Keratinocyte (primary cell): ENCODE measurements at regions not wholly inside any gene's neighbourhood (a gene's known extent, or its start where the extent isn't known, plus 50 kb on each side); places are given as distances from the start of the nearest gene placed in this dataset.

Source experiments
- DNase-seq: peaks from one replicate; pipeline ENCODE4 v3.0.0-alpha.2; 2011; ENCODE audit warnings: low read depth, missing footprints, low spot score
- FAIRE-seq: peaks from 2 replicates; lab custom pipeline; 2011; peaks lifted over from hg19 to GRCh38; lab: Jason Lieb, UNC
- H2AFZ ChIP-seq: 2 replicates; pipeline ENCODE4 v1.6.0; 2012; ENCODE audit warnings: low read length, control low read depth, inconsistent platforms; ENCODE audit not compliant: control insufficient read depth
- H3K27ac ChIP-seq: 2 replicates; pipeline ENCODE4 v1.5.1; 2011; ENCODE audit warnings: low read length; ENCODE audit not compliant: control insufficient read depth, insufficient read depth
- H3K27me3 ChIP-seq: 3 replicates; pipeline ENCODE4 v1.6.0; 2011; ENCODE audit warnings: low read length; ENCODE audit not compliant: control insufficient read depth, insufficient read depth; ENCODE audit errors: extremely low read depth
- H3K36me3 ChIP-seq, 2 experiments: 2 replicates in 1 of 2; 3 replicates in 1 of 2; pipeline ENCODE4 v1.5.1; 2011; ENCODE audit warnings: low read length in 2 of 2, mild to moderate bottlenecking in 1 of 2; ENCODE audit not compliant: control insufficient read depth in 2 of 2, insufficient read depth in 2 of 2; ENCODE audit errors: extremely low read depth in 1 of 2
- H3K4me1 ChIP-seq: 3 replicates; pipeline ENCODE4 v1.5.1; 2011; ENCODE audit warnings: low read length; ENCODE audit not compliant: control insufficient read depth, insufficient read depth; ENCODE audit errors: extremely low read depth
- H3K4me2 ChIP-seq: 3 replicates; pipeline ENCODE4 v1.6.0; 2011; ENCODE audit warnings: low read depth, low read length; ENCODE audit not compliant: control insufficient read depth, insufficient read depth; ENCODE audit errors: extremely low read depth
- H3K4me3 ChIP-seq, 3 experiments: fragments of 200-600 bp in 1 of 3; sonication (generic) in 1 of 3; 2 replicates in 2 of 3; 3 replicates in 1 of 3; pipeline ENCODE4 v1.5.1; 2011 to 2016; ENCODE audit warnings: low read length in 3 of 3, mild to moderate bottlenecking in 3 of 3, control low read depth in 2 of 3, inconsistent platforms in 1 of 3, low read depth in 1 of 3, mixed read lengths in 1 of 3, mixed run types in 1 of 3, moderate library complexity in 1 of 3; ENCODE audit not compliant: control insufficient read depth in 2 of 3, insufficient read depth in 2 of 3; ENCODE audit errors: extremely low read depth in 1 of 3
- H3K79me2 ChIP-seq: 2 replicates; pipeline ENCODE4 v1.6.0; 2012; ENCODE audit warnings: low read length; ENCODE audit not compliant: control insufficient read depth, insufficient read depth
- H3K9ac ChIP-seq: 3 replicates; pipeline ENCODE4 v1.6.0; 2011; ENCODE audit warnings: low read length; ENCODE audit not compliant: control insufficient read depth, insufficient read depth; ENCODE audit errors: extremely low read depth
- H3K9me1 ChIP-seq: 3 replicates; pipeline ENCODE4 v1.6.0; 2011; ENCODE audit warnings: low read length; ENCODE audit not compliant: control insufficient read depth, insufficient read depth; ENCODE audit errors: extremely low read depth
- H3K9me3 ChIP-seq: 2 replicates; pipeline ENCODE4 v1.5.1; 2012; ENCODE audit warnings: low read depth, low read length; ENCODE audit not compliant: control insufficient read depth
- H4K20me1 ChIP-seq: 3 replicates; pipeline ENCODE4 v1.6.0; 2011; ENCODE audit warnings: low read length; ENCODE audit not compliant: control insufficient read depth, insufficient read depth; ENCODE audit errors: extremely low read depth
- EZH2 ChIP-seq: IDR thresholded peaks from one replicate; pipeline ENCODE4 v1.6.1; 2012; ENCODE audit warnings: inconsistent platforms, mild to moderate bottlenecking, low read length, moderate library complexity
- dilution Hi-C: fragments of 300-500 bp; cut with MboI; formaldehyde crosslinking; loops from one replicate; pipeline ENCODE4 v1.7.0; 2020; ENCODE audit warnings: low sequenced_read_pairs; ENCODE audit not compliant: extremely low pct_ligation_motif_present
- TF ChIP-seq, protein P1 (sequence below), 3 experiments: IDR thresholded peaks in 1 of 3; conservative IDR thresholded peaks in 1 of 3; optimal IDR thresholded peaks in 1 of 3; 2 replicates in 2 of 3; 3 replicates in 1 of 3; pipeline versions ENCODE3 to v1.5.1; 2011; ENCODE audit warnings: low read length in 3 of 3, mild to moderate bottlenecking in 3 of 3, moderate library complexity in 2 of 3, control low read depth in 1 of 3, inconsistent platforms in 1 of 3; ENCODE audit not compliant: insufficient read depth in 2 of 3; ENCODE audit errors: extremely low read depth in 1 of 3

GRCh38 chr6:126633373-126633772, 293.5 kb downstream of the CENPW start:
- Histone ChIP-seq H3K9ac (no peak overlapping the region), H3K9me3 (no peaks in the 10 kb centered on the region), H3K79me2 (no peaks in the 10 kb centered on the region), H2AFZ (no peak overlapping the region), H3K4me2 (no peak overlapping the region), H3K36me3 (no peaks in the 10 kb centered on the region), H3K4me1 (no peaks in the 10 kb centered on the region), H3K9me1 (no peaks in the 10 kb centered on the region), H3K4me3 (no peak overlapping the region), H4K20me1 (no peaks in the 10 kb centered on the region), H3K27ac (no peak overlapping the region), H3K27me3 (no peaks in the 10 kb centered on the region)
- dilution Hi-C loops: no loop called here
- no peak for DNase-seq
- TF ChIP-seq, protein P1, sequence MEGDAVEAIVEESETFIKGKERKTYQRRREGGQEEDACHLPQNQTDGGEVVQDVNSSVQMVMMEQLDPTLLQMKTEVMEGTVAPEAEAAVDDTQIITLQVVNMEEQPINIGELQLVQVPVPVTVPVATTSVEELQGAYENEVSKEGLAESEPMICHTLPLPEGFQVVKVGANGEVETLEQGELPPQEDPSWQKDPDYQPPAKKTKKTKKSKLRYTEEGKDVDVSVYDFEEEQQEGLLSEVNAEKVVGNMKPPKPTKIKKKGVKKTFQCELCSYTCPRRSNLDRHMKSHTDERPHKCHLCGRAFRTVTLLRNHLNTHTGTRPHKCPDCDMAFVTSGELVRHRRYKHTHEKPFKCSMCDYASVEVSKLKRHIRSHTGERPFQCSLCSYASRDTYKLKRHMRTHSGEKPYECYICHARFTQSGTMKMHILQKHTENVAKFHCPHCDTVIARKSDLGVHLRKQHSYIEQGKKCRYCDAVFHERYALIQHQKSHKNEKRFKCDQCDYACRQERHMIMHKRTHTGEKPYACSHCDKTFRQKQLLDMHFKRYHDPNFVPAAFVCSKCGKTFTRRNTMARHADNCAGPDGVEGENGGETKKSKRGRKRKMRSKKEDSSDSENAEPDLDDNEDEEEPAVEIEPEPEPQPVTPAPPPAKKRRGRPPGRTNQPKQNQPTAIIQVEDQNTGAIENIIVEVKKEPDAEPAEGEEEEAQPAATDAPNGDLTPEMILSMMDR (optimal IDR thresholded peaks at IDR 0.05 in 1 of 3, IDR thresholded peaks at IDR 0.05 in 1 of 3, conservative IDR thresholded peaks at IDR 0.05 in 1 of 3; ENCODE audit: extremely low read depth in 1 of 3, insufficient read depth in 2 of 3, low read length in 3 of 3): no peak
- no peak for TF ChIP-seq EZH2
- FAIRE-seq: no peak

DNA sequence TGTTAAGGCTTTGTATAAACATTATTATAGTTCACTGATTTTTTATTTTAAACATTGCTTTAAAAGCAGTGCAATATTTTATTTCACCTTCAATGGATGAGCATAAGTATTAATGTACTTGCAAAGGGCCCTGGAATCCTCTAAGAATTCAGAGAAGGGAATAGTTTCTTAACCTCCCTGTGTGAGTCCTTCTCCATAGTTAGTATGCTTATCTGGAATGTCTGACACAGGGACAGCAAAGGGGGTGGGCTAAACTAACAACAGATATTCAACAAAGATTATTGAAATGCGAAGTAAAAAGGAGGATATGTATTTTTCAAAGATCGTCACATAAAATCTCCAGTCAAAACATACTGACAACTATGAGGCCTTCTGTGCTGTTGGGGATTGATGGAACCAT, 300.4 kb downstream of the CENPW start:
- H3K4me2 ChIP-seq: no peak overlapping the region
- H3K27me3 ChIP-seq: no peaks in the 10 kb centered on the region
- TF ChIP-seq, protein P1 (optimal IDR thresholded peaks at IDR 0.05 in 1 of 3, IDR thresholded peaks at IDR 0.05 in 1 of 3, conservative IDR thresholded peaks at IDR 0.05 in 1 of 3; ENCODE audit: extremely low read depth in 1 of 3, insufficient read depth in 2 of 3, low read length in 3 of 3): no peak
- TF ChIP-seq EZH2: no peak
- no peaks in the 10 kb centered on the region for H4K20me1 ChIP-seq
- no peak overlapping the region for H3K4me3 ChIP-seq
- H3K4me1 ChIP-seq: no peaks in the 10 kb centered on the region
- dilution Hi-C loops: no loop called here
- no peaks in the 10 kb centered on the region for H3K79me2 ChIP-seq
- DNase-seq: no peak
- no peak overlapping the region for H3K9ac ChIP-seq
- H3K9me3 ChIP-seq: no peaks in the 10 kb centered on the region
- H3K9me1 ChIP-seq: no peaks in the 10 kb centered on the region
- no peak overlapping the region for H2AFZ ChIP-seq
- no peak for FAIRE-seq
- H3K27ac ChIP-seq: no peak overlapping the region
- no peaks in the 10 kb centered on the region for H3K36me3 ChIP-seq
